ENCODE measurements at regions not wholly inside any gene's neighbourhood (a gene's known extent, or its start where the extent isn't known, plus 50 kb on each side); places are given as distances from the start of the nearest gene placed in this dataset.

DNA sequence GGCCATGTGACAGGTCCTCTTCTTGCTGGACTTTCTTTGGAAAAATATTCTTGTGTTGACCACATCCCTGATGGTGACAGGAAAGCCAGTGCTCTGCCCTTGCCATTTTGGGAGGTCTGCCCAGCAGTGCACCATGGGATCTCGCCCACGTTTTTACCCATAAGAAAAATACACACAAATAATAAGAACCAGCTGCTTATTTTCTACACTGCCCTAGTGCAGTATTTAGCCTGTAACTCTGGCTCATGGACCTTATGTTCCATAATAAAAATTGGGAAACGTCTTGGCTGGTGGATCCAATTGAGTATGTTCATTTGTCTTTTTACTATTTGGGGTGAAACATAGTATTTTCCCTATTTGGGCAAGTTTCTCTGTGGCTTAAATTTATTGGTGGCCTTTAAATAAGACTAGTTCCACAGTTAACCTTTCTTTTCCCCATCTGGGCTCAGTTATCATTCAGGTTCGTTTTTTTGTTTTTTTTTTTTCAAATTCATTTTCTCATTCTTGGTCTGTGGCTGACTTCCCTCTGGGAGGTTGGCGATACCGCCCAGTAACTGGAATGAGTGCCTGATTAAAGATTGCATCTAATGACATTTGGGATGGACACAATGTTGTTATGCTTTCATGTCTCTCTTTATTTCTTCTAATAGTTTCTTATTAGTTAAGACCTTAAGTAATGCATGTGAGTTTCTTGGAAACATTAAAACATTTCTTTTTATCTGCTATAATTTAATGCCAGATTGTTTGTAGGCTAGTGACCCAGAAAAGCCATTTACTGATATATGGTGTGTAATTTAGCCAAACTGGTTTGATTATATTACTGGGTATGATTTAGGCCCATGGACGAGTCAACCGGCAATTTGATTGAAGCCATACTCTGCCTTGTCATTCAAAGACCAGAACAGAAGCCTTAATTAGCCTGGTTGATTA lies 163.7 kb downstream of the FGF10 start:
- TF ChIP-seq POLR2A (IDR thresholded peaks at IDR 0.05), result no peak
- TF ChIP-seq, protein P1, sequence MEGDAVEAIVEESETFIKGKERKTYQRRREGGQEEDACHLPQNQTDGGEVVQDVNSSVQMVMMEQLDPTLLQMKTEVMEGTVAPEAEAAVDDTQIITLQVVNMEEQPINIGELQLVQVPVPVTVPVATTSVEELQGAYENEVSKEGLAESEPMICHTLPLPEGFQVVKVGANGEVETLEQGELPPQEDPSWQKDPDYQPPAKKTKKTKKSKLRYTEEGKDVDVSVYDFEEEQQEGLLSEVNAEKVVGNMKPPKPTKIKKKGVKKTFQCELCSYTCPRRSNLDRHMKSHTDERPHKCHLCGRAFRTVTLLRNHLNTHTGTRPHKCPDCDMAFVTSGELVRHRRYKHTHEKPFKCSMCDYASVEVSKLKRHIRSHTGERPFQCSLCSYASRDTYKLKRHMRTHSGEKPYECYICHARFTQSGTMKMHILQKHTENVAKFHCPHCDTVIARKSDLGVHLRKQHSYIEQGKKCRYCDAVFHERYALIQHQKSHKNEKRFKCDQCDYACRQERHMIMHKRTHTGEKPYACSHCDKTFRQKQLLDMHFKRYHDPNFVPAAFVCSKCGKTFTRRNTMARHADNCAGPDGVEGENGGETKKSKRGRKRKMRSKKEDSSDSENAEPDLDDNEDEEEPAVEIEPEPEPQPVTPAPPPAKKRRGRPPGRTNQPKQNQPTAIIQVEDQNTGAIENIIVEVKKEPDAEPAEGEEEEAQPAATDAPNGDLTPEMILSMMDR (IDR thresholded peaks at IDR 0.05), result no peak
- no peaks in the 10 kb centered on the region for H3K27me3 ChIP-seq

DNA sequence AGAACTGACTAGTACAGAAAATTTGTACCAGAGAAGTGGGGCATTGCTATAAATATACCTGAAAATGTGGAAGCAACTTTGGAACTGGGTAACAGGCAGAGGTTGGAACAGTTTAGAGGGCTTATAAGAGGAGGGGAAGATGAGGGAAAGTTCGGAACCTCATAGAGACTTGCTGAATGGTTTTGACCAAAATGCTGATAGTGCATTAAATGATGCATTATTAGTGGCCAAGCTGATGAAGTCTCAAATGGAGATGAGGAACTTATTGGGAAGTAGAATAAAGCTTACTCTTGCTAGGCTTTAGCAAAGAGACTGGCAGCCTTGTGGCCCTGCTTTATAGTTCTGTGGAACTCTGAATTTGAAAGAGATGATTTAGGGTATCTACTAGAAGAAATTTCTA lies 189.8 kb downstream of the FGF10 start:
- H3K9me3 ChIP-seq, result peaks cover 0 to 4% (median 0%) of the 10 kb centered on the region in 4 donors
- no peaks in the 10 kb centered on the region for H3K27me3 ChIP-seq
- no peak for DNase-seq

More for the DNA sequence above, 163.7 kb downstream of the FGF10 start:
- H3K36me3 ChIP-seq, result no peaks in the 10 kb centered on the region
- H3K4me3 ChIP-seq, result no peak overlapping the region
- H3K27ac ChIP-seq, result no peak overlapping the region
- DNase-seq, result no peak
- no peaks in the 10 kb centered on the region for H3K4me1 ChIP-seq
- no peaks in the 10 kb centered on the region for H3K9me3 ChIP-seq

DNA sequence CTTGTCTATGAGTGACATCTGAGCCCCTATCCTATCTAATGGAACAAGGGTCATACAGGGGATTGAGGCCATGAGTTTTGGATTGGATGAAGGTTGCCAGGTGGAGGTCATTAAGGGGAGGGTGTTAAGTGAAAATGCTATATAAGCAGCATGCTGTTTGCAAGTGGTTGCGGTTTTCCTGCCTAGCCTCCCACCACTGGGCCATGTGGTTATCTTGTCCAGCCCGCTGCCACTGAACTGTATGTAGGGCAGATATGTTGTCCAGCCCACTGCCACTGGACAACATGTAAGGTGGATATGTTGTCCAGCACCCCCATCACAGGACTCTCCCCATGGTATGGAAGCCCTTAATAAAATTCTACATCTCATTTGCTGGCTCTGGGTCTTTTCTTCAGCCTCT lies 200.0 kb downstream of the FGF10 start:
- Histone ChIP-seq H3K27me3 (no peaks in the 10 kb centered on the region), H3K4me3 (no peak overlapping the region), H3K4me1 (no peaks in the 10 kb centered on the region), H3K27ac (no peak overlapping the region), H3K9me3 (peaks cover 0 to 4% (median 0%) of the 10 kb centered on the region in 4 donors), H3K36me3 (no peaks in the 10 kb centered on the region)
- no peak for DNase-seq
- no peak for TF ChIP-seq POLR2A (IDR thresholded peaks at IDR 0.05)
- TF ChIP-seq, protein P1 (IDR thresholded peaks at IDR 0.05), result no peak

More for the DNA sequence above, 189.8 kb downstream of the FGF10 start:
- Histone ChIP-seq H3K4me1 (no peaks in the 10 kb centered on the region), H3K36me3 (no peaks in the 10 kb centered on the region), H3K4me3 (no peak overlapping the region), H3K27ac (no peak overlapping the region)
- TF ChIP-seq, protein P1 (IDR thresholded peaks at IDR 0.05), result no peak
- TF ChIP-seq POLR2A (IDR thresholded peaks at IDR 0.05), result no peak

DNA sequence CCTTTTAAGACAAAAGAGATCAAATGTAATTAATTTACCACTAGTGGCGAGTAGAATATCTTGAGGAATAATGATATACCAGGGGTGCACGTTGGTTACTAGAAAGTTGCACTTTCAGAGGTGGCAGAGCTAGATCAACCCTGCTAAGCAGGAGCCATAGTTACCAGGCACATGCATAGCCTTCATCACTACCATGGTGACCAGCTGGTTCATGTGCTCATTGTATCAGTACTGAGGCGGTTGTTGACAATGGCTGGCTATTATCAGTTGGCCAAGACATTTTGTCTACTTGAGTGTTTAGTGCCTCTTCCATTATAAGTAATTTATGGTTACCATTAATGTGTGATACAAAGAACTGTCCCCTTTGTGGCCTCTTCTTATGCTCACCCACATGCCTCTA lies 201.2 kb downstream of the FGF10 start:
- H3K4me1 ChIP-seq, result no peaks in the 10 kb centered on the region
- TF ChIP-seq POLR2A (IDR thresholded peaks at IDR 0.05), result no peak
- TF ChIP-seq, protein P1 (IDR thresholded peaks at IDR 0.05), result no peak
- peaks cover 0 to 4% (median 0%) of the 10 kb centered on the region in 4 donors for H3K9me3 ChIP-seq
- no peak overlapping the region for H3K27ac ChIP-seq
- no peak overlapping the region for H3K4me3 ChIP-seq
- H3K27me3 ChIP-seq, result no peaks in the 10 kb centered on the region
- no peak for DNase-seq
- H3K36me3 ChIP-seq, result no peaks in the 10 kb centered on the region

DNA sequence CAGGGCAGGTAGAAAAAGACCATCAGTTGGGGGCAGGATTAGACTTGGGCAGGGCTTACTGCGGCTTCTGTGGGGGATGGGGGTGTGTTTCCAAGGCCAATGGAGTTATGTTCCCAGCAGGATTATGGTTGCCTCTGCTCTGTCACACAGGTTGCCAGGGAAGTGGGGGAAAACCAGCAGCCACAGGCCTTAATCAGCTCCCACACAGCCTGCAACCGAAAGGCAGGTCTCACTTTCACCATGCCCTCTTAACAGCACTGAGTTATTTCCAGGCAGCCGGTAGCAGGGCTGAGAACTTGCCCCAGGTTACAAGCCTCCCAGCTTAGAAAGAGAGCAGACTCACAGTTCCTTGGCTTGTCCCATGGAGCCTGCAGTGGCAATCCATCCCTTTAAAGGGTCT lies 205.5 kb downstream of the FGF10 start:
- H3K27me3 ChIP-seq, result no peaks in the 10 kb centered on the region

More for the DNA sequence above, 205.5 kb downstream of the FGF10 start:
- Histone ChIP-seq H3K4me1 (no peaks in the 10 kb centered on the region), H3K9me3 (no peaks in the 10 kb centered on the region), H3K27ac (no peak overlapping the region), H3K4me3 (no peak overlapping the region), H3K36me3 (no peaks in the 10 kb centered on the region)
- DNase-seq, result no peak
- TF ChIP-seq POLR2A (IDR thresholded peaks at IDR 0.05), result no peak
- TF ChIP-seq, protein P1 (IDR thresholded peaks at IDR 0.05), result no peak

All from Peyer's patch (tissue), 4 donors.